ENCODE measurements at regions not wholly inside any gene's neighbourhood (a gene's known extent, or its start where the extent isn't known, plus 50 kb on each side); places are given as distances from the start of the nearest gene placed in this dataset.

DNA sequence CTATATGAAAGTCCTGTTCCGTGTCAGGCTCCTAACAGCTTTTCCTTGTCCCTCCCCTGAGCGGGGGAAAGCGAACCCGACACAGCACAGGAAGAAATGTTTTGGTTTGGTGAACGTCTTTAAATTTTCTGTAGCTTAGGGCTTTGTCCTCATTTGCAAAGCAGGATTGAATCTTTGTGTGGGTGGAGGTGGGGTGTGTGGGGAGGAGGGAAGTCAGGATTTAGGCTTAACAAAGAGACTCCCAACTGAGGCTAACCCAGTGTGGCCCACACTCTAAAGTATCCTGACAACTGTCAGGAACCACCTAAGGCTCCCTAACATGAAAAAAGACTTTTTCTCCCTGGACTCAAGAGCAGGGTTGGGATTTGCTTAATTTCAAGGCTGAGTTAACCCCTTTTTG is 376.2 kb upstream of the C1orf174 start:
- no peak for FAIRE-seq
- Histone ChIP-seq H4K20me1 (replicated peaks; ENCODE audit: control insufficient read depth, extremely low read depth, insufficient read depth, low read length) (no peaks in the 10 kb centered on the region), H2AFZ (ENCODE audit: low read depth, low read length) (no peak overlapping the region), H3K9me3 (replicated peaks; ENCODE audit: control insufficient read depth, insufficient read depth, low read length) (peaks cover 8% of the 10 kb centered on the region), H3K4me1 (ENCODE audit: control insufficient read depth, extremely low read depth, insufficient read depth, low read length) (no peaks in the 10 kb centered on the region), H3K4me2 (ENCODE audit: insufficient read depth, low read length) (no peak overlapping the region), H3K9me1 (replicated peaks; ENCODE audit: control insufficient read depth, extremely low read depth, insufficient read depth, low read length) (no peaks in the 10 kb centered on the region), H3K27ac (ENCODE audit: insufficient read depth, low read depth, low read length) (no peak overlapping the region), H3K79me2 (ENCODE audit: control insufficient read depth, insufficient read depth, low read length) (no peaks in the 10 kb centered on the region), H3K27me3 (ENCODE audit: control insufficient read depth in 2 of 2, insufficient read depth in 2 of 2, low read length in 2 of 2) (no peaks in the 10 kb centered on the region), H3K4me3 (replicated peaks in 1 of 3; ENCODE audit: insufficient read depth in 1 of 3, low read depth in 1 of 3, low read length in 3 of 3) (no peak overlapping the region), H3K36me3 (ENCODE audit: control insufficient read depth in 2 of 2, extremely low read depth in 1 of 2, insufficient read depth in 2 of 2, low read length in 2 of 2) (no peaks in the 10 kb centered on the region), H3K9ac (replicated peaks; ENCODE audit: extremely low read depth, insufficient read depth, low read length) (no peak overlapping the region)
- TF ChIP-seq, protein P1, sequence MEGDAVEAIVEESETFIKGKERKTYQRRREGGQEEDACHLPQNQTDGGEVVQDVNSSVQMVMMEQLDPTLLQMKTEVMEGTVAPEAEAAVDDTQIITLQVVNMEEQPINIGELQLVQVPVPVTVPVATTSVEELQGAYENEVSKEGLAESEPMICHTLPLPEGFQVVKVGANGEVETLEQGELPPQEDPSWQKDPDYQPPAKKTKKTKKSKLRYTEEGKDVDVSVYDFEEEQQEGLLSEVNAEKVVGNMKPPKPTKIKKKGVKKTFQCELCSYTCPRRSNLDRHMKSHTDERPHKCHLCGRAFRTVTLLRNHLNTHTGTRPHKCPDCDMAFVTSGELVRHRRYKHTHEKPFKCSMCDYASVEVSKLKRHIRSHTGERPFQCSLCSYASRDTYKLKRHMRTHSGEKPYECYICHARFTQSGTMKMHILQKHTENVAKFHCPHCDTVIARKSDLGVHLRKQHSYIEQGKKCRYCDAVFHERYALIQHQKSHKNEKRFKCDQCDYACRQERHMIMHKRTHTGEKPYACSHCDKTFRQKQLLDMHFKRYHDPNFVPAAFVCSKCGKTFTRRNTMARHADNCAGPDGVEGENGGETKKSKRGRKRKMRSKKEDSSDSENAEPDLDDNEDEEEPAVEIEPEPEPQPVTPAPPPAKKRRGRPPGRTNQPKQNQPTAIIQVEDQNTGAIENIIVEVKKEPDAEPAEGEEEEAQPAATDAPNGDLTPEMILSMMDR (IDR thresholded peaks at IDR 0.05; ENCODE audit: extremely low read depth in 1 of 2, insufficient read depth in 1 of 2, low read depth in 1 of 2, low read length in 2 of 2), result no peak
- TF ChIP-seq FOS (IDR thresholded peaks at IDR 0.05; ENCODE audit: borderline replicate concordance, insufficient read depth, low read length) (no peak), JUN (IDR thresholded peaks at IDR 0.05; ENCODE audit: borderline replicate concordance, insufficient read depth, insufficient read length, low read depth) (no peak), POLR2AphosphoS5 (IDR thresholded peaks at IDR 0.05; ENCODE audit: insufficient read depth, low read depth, low read length) (no peak), EZH2 (IDR thresholded peaks at IDR 0.05; ENCODE audit: borderline replicate concordance, low read depth, low read length, severe bottlenecking) (no peak), MAX (IDR thresholded peaks at IDR 0.05; ENCODE audit: insufficient read depth, insufficient read length) (no peak), GATA2 (IDR thresholded peaks at IDR 0.05; ENCODE audit: insufficient read depth, insufficient read length, low read depth, low read length) (no peak), POLR2A (IDR thresholded peaks at IDR 0.05; ENCODE audit: low read depth, low read length) (no peak), MYC (IDR thresholded peaks at IDR 0.05; ENCODE audit: low read depth, low read length) (no peak)
- DNase-seq (ENCODE audit: low read depth, low spot score), result no peak
- CTCF ChIA-PET, result no interaction called here
- POLR2A ChIA-PET, result no interaction called here
- intact Hi-C loops (cut with micrococcal nuclease), result no loop called here
- dilution Hi-C loops (cut with MboI; ENCODE audit: extremely low pct_ligation_motif_present, low sequenced_read_pairs), result no loop called here
- BruUV-seq (replicated peaks), result no TSS peak
